Central memory CD8-positive, alpha-beta T cell (primary cell): ENCODE measurements at regions not wholly inside any gene's neighbourhood (a gene's known extent, or its start where the extent isn't known, plus 50 kb on each side); places are given as distances from the start of the nearest gene placed in this dataset.

Source experiments
- ATAC-seq: fragments of 150-1000 bp; cut with Tn5 transposase; replicated peaks from 2 replicates; pipeline ENCODE4 v1.10.0; 2022; ENCODE audit warnings: mild to moderate bottlenecking, moderate FRiP score, moderate number of reproducible peaks; ENCODE audit not compliant: poor library complexity, severe bottlenecking; ENCODE audit errors: extremely low read depth
- DNase-seq, 2 donors: peaks; one replicate each; pipeline ENCODE4 v3.0.0; 2021; ENCODE audit warnings: low spot score in 2 of 2
- H3K27ac Mint-ChIP-seq: one replicate; pipeline ENCODE4 v1.8.0; 2022; ENCODE audit warnings: low read depth, mild to moderate bottlenecking, moderate library complexity, mixed read lengths
- H3K27me3 Mint-ChIP-seq: one replicate; pipeline ENCODE4 v1.8.0; 2022; ENCODE audit warnings: mixed read lengths
- H3K36me3 Mint-ChIP-seq: one replicate; pipeline ENCODE4 v1.8.0; 2022; ENCODE audit warnings: mild to moderate bottlenecking, moderate library complexity, mixed read lengths; ENCODE audit not compliant: insufficient read depth
- H3K4me1 Mint-ChIP-seq: one replicate; pipeline ENCODE4 v1.8.0; 2022; ENCODE audit warnings: mixed read lengths
- H3K4me3 Mint-ChIP-seq: one replicate; pipeline ENCODE4 v1.8.0; 2022; ENCODE audit warnings: mild to moderate bottlenecking, moderate library complexity, mixed read lengths
- H3K9me3 Mint-ChIP-seq: one replicate; pipeline ENCODE4 v1.8.0; 2022; ENCODE audit warnings: mixed read lengths

- ATAC-seq (no peak), DNase-seq (no peak)
- no peaks in the 10 kb centered on the region for H3K9me3 Mint-ChIP-seq
- H3K27ac Mint-ChIP-seq: no peak overlapping the region
- no peaks in the 10 kb centered on the region for H3K36me3 Mint-ChIP-seq
- H3K27me3 Mint-ChIP-seq: peaks cover 96% of the 10 kb centered on the region
- H3K4me1 Mint-ChIP-seq: no peaks in the 10 kb centered on the region
- no peak overlapping the region for H3K4me3 Mint-ChIP-seq
Measured at GRCh38 chr20:39109933-39110818, 148.0 kb downstream of the DHX35 start.

GRCh38 chr20:39108746-39109145 lies 146.6 kb downstream of the DHX35 start:
- no peaks in the 10 kb centered on the region for H3K36me3 Mint-ChIP-seq
- no peak for DNase-seq
- no peaks in the 10 kb centered on the region for H3K9me3 Mint-ChIP-seq
- ATAC-seq: no peak
- H3K4me1 Mint-ChIP-seq: no peaks in the 10 kb centered on the region
- H3K27me3 Mint-ChIP-seq: peaks cover 92% of the 10 kb centered on the region
- no peak overlapping the region for H3K4me3 Mint-ChIP-seq
- H3K27ac Mint-ChIP-seq: no peak overlapping the region

GRCh38 chr20:39107741-39108140 lies 145.6 kb downstream of the DHX35 start:
- Mint-ChIP-seq H3K4me1 (no peaks in the 10 kb centered on the region), H3K9me3 (peaks cover 6% of the 10 kb centered on the region), H3K27ac (no peak overlapping the region), H3K4me3 (no peak overlapping the region), H3K36me3 (no peaks in the 10 kb centered on the region), H3K27me3 (peaks cover 82% of the 10 kb centered on the region)
- no peak for ATAC-seq
- no peak for DNase-seq

- H3K9me3 Mint-ChIP-seq: peaks cover 6% of the 10 kb centered on the region
- H3K4me3 Mint-ChIP-seq: no peak overlapping the region
- no peaks in the 10 kb centered on the region for H3K36me3 Mint-ChIP-seq
- DNase-seq (no peak), ATAC-seq (no peak)
- no peak overlapping the region for H3K27ac Mint-ChIP-seq
- peaks cover 78% of the 10 kb centered on the region for H3K27me3 Mint-ChIP-seq
- H3K4me1 Mint-ChIP-seq: no peaks in the 10 kb centered on the region
Measured at GRCh38 chr20:39106791-39107190, 144.6 kb downstream of the DHX35 start.

GRCh38 chr20:39105551-39105950 lies 143.4 kb downstream of the DHX35 start:
- H3K9me3 Mint-ChIP-seq: peaks cover 6% of the 10 kb centered on the region
- DNase-seq (no peak), ATAC-seq (no peak)
- no peak overlapping the region for H3K4me3 Mint-ChIP-seq
- peaks cover 78% of the 10 kb centered on the region for H3K27me3 Mint-ChIP-seq
- no peaks in the 10 kb centered on the region for H3K4me1 Mint-ChIP-seq
- H3K36me3 Mint-ChIP-seq: no peaks in the 10 kb centered on the region
- no peak overlapping the region for H3K27ac Mint-ChIP-seq

- Mint-ChIP-seq H3K4me3 (no peak overlapping the region), H3K27ac (no peak overlapping the region), H3K27me3 (peaks cover 73% of the 10 kb centered on the region), H3K36me3 (no peaks in the 10 kb centered on the region), H3K9me3 (peaks cover 6% of the 10 kb centered on the region), H3K4me1 (no peaks in the 10 kb centered on the region)
- ATAC-seq: no peak
- no peak for DNase-seq
Measured at GRCh38 chr20:39103732-39104131, 141.6 kb downstream of the DHX35 start.

- peaks cover 6% of the 10 kb centered on the region for H3K9me3 Mint-ChIP-seq
- H3K36me3 Mint-ChIP-seq: no peaks in the 10 kb centered on the region
- peaks cover 73% of the 10 kb centered on the region for H3K27me3 Mint-ChIP-seq
- H3K27ac Mint-ChIP-seq: no peak overlapping the region
- DNase-seq (no peak), ATAC-seq (no peak)
- no peak overlapping the region for H3K4me3 Mint-ChIP-seq
- no peaks in the 10 kb centered on the region for H3K4me1 Mint-ChIP-seq
Measured at GRCh38 chr20:39103305-39103704, 141.2 kb downstream of the DHX35 start.

- H3K4me1 Mint-ChIP-seq: no peaks in the 10 kb centered on the region
- peaks cover 71% of the 10 kb centered on the region for H3K27me3 Mint-ChIP-seq
- DNase-seq (no peak), ATAC-seq (no peak)
- H3K36me3 Mint-ChIP-seq: no peaks in the 10 kb centered on the region
- no peak overlapping the region for H3K4me3 Mint-ChIP-seq
- H3K9me3 Mint-ChIP-seq: peaks cover 6% of the 10 kb centered on the region
- H3K27ac Mint-ChIP-seq: no peak overlapping the region
Measured at GRCh38 chr20:39101895-39102294, 139.8 kb downstream of the DHX35 start.

GRCh38 chr20:39100691-39101090 lies 138.5 kb downstream of the DHX35 start:
- Mint-ChIP-seq H3K27me3 (peaks cover 59% of the 10 kb centered on the region), H3K9me3 (peaks cover 6% of the 10 kb centered on the region)
- ATAC-seq: no peak

GRCh38 chr20:39097889-39098288 lies 135.7 kb downstream of the DHX35 start:
- Mint-ChIP-seq H3K9me3 (no peaks in the 10 kb centered on the region), H3K36me3 (no peaks in the 10 kb centered on the region), H3K4me3 (no peak overlapping the region), H3K4me1 (no peaks in the 10 kb centered on the region), H3K27ac (no peak overlapping the region), H3K27me3 (peaks cover 60% of the 10 kb centered on the region)
- no peak for DNase-seq
- no peak for ATAC-seq

More at GRCh38 chr20:39100691-39101090, 138.5 kb downstream of the DHX35 start:
- DNase-seq: no peak
- Mint-ChIP-seq H3K4me3 (no peak overlapping the region), H3K27ac (no peak overlapping the region), H3K4me1 (no peaks in the 10 kb centered on the region), H3K36me3 (no peaks in the 10 kb centered on the region)

GRCh38 chr20:39095870-39096269 lies 133.7 kb downstream of the DHX35 start:
- no peak for DNase-seq
- ATAC-seq: no peak
- H3K9me3 Mint-ChIP-seq: no peaks in the 10 kb centered on the region
- H3K27me3 Mint-ChIP-seq: peaks cover 54% of the 10 kb centered on the region
- H3K36me3 Mint-ChIP-seq: no peaks in the 10 kb centered on the region
- no peak overlapping the region for H3K27ac Mint-ChIP-seq
- H3K4me1 Mint-ChIP-seq: no peaks in the 10 kb centered on the region
- no peak overlapping the region for H3K4me3 Mint-ChIP-seq

GRCh38 chr20:39094391-39094790 lies 132.2 kb downstream of the DHX35 start:
- Mint-ChIP-seq H3K4me1 (no peaks in the 10 kb centered on the region), H3K4me3 (no peak overlapping the region), H3K36me3 (peaks cover 2% of the 10 kb centered on the region), H3K27me3 (peaks cover 44% of the 10 kb centered on the region), H3K9me3 (no peaks in the 10 kb centered on the region), H3K27ac (no peak overlapping the region)
- no peak for ATAC-seq
- no peak for DNase-seq

GRCh38 chr20:39092733-39093410 lies 130.7 kb downstream of the DHX35 start:
- H3K4me3 Mint-ChIP-seq: no peak overlapping the region
- H3K4me1 Mint-ChIP-seq: no peaks in the 10 kb centered on the region
- H3K9me3 Mint-ChIP-seq: no peaks in the 10 kb centered on the region
- ATAC-seq: no peak
- H3K27ac Mint-ChIP-seq: no peak overlapping the region
- H3K27me3 Mint-ChIP-seq: peaks cover 29% of the 10 kb centered on the region
- DNase-seq: no peak
- H3K36me3 Mint-ChIP-seq: peaks cover 8% of the 10 kb centered on the region
